ENCODE measurements at regions not wholly inside any gene's neighbourhood (a gene's known extent, or its start where the extent isn't known, plus 50 kb on each side); places are given as distances from the start of the nearest gene placed in this dataset.

DNA sequence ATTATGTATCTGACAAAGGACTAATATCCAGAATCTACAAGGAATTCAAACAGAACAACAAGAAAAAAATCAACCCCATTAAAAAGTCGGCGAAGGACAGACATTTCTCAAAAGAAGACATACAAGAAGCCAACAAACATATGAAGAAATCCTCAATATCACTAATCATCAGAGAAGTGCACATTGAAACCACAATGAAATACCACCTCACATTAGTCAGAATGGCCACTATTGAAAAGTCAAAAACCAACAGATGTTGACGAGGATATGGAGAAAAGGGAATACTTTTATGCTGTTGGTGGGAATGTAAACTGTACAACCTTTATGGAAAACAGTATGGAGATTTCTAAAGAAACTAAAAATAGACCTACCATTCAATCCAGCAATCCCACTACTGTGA lies 233.1 kb upstream of the PLSCR5 start:
- Histone ChIP-seq H3K36me3 (no peaks in the 10 kb centered on the region), H3K27me3 (no peaks in the 10 kb centered on the region), H3K4me3 (no peak overlapping the region), H3K9me3 (no peaks in the 10 kb centered on the region), H3K27ac (no peak overlapping the region), H3K4me1 (no peaks in the 10 kb centered on the region)
- 96% methylated on average over 3 of the region's 3 CpGs for WGBS
- no peak for DNase-seq (ENCODE audit: low spot score in 2 of 2)
- no peak for TF ChIP-seq POLR2AphosphoS5 (IDR thresholded peaks at IDR 0.05)
- TF ChIP-seq POLR2A (IDR thresholded peaks at IDR 0.05), result no peak
- TF ChIP-seq EP300 (IDR thresholded peaks at IDR 0.05), result no peak
- TF ChIP-seq, protein P1, sequence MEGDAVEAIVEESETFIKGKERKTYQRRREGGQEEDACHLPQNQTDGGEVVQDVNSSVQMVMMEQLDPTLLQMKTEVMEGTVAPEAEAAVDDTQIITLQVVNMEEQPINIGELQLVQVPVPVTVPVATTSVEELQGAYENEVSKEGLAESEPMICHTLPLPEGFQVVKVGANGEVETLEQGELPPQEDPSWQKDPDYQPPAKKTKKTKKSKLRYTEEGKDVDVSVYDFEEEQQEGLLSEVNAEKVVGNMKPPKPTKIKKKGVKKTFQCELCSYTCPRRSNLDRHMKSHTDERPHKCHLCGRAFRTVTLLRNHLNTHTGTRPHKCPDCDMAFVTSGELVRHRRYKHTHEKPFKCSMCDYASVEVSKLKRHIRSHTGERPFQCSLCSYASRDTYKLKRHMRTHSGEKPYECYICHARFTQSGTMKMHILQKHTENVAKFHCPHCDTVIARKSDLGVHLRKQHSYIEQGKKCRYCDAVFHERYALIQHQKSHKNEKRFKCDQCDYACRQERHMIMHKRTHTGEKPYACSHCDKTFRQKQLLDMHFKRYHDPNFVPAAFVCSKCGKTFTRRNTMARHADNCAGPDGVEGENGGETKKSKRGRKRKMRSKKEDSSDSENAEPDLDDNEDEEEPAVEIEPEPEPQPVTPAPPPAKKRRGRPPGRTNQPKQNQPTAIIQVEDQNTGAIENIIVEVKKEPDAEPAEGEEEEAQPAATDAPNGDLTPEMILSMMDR (IDR thresholded peaks at IDR 0.05), result no peak

DNA sequence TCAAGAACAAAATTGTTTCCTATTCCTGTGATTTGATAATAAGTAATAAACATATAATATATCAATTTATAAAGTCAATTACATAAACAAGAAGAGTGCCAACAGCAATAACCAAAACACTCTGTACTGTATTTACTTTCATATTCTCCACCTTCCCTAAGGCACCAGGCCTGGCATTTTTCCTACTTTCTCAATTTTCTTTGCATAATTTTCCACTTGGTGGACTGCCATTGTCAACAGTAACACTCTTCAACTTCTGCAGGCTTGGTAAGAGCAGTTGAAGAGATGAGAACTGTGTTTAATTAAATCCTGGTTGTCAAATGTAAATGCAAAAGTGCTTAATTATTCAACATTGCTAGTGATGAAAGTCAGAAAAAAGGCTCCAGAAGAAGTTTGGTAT lies 229.8 kb upstream of the PLSCR5 start:
- Histone ChIP-seq H3K4me3 (no peak overlapping the region), H3K27me3 (no peaks in the 10 kb centered on the region), H3K9me3 (no peaks in the 10 kb centered on the region), H3K4me1 (no peaks in the 10 kb centered on the region), H3K27ac (no peak overlapping the region), H3K36me3 (no peaks in the 10 kb centered on the region)
- TF ChIP-seq, protein P1 (IDR thresholded peaks at IDR 0.05), result no peak
- no peak for TF ChIP-seq POLR2AphosphoS5 (IDR thresholded peaks at IDR 0.05)
- TF ChIP-seq POLR2A (IDR thresholded peaks at IDR 0.05), result no peak
- TF ChIP-seq EP300 (IDR thresholded peaks at IDR 0.05), result no peak
- no peak for DNase-seq (ENCODE audit: low spot score in 2 of 2)

DNA sequence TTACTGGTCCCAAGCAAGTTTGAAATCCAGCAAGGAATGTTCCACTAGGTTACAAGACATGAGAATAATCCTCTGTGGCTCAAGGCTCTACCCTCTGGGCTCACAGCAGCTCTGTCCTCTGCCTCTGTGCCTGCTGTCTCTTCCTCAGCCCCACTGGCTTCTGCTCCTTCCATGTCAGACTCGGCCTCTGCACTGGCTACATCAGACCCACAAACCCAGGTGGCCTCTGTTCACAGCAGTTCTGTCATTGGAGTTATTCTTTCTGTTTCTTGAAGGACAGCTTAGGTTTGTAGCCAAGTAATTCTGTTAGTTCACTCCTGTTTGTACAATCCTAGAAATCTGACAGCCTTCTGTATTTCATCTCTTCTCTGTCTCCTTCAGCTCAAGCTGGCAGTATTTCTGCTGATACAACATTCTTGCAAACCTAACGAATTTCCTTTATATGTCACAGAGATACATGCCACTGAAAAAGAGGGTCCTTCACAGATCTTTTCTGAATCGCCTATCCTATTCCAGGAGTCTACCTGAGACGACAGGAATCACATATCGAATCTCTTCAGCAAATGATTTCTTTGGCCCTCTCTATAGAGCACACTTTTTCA lies 227.8 kb upstream of the PLSCR5 start:
- no peak for DNase-seq (ENCODE audit: low spot score in 2 of 2)

DNA sequence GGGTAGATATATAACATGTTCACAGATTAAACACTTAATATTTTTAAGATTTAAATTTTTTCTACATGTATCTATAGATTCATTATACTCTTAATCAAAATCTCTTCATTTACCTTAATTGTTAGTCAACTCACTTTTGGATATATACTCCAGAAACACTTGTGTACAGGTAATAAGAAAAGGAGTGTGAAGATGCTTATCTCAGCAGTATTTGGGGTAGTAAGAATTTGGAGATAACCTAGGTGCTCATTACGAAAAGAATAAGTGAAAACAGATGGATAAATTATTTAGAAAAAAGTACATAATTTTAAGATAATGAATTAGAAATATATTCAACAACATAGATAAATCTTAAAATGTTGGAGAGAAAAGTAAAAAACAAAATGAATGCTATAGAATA lies 226.5 kb upstream of the PLSCR5 start:
- Histone ChIP-seq H3K27ac (no peak overlapping the region), H3K4me1 (no peaks in the 10 kb centered on the region), H3K9me3 (no peaks in the 10 kb centered on the region), H3K4me3 (no peak overlapping the region), H3K27me3 (no peaks in the 10 kb centered on the region), H3K36me3 (no peaks in the 10 kb centered on the region)
- TF ChIP-seq POLR2A (IDR thresholded peaks at IDR 0.05), result no peak
- TF ChIP-seq, protein P1 (IDR thresholded peaks at IDR 0.05), result no peak
- TF ChIP-seq EP300 (IDR thresholded peaks at IDR 0.05), result no peak
- TF ChIP-seq POLR2AphosphoS5 (IDR thresholded peaks at IDR 0.05), result no peak
- no peak for DNase-seq (ENCODE audit: low spot score in 2 of 2)
- 75% methylated on average over 1 of the region's 1 CpG for WGBS

More for the DNA sequence above, 227.8 kb upstream of the PLSCR5 start:
- no peaks in the 10 kb centered on the region for H3K36me3 ChIP-seq
- no peak overlapping the region for H3K4me3 ChIP-seq
- TF ChIP-seq POLR2A (IDR thresholded peaks at IDR 0.05) (no peak), EP300 (IDR thresholded peaks at IDR 0.05) (no peak), POLR2AphosphoS5 (IDR thresholded peaks at IDR 0.05) (no peak)
- TF ChIP-seq, protein P1 (IDR thresholded peaks at IDR 0.05), result no peak
- H3K4me1 ChIP-seq, result no peaks in the 10 kb centered on the region
- H3K27me3 ChIP-seq, result no peaks in the 10 kb centered on the region
- WGBS, result 81% methylated on average over 5 of the region's 5 CpGs
- no peaks in the 10 kb centered on the region for H3K9me3 ChIP-seq
- H3K27ac ChIP-seq, result no peak overlapping the region

DNA sequence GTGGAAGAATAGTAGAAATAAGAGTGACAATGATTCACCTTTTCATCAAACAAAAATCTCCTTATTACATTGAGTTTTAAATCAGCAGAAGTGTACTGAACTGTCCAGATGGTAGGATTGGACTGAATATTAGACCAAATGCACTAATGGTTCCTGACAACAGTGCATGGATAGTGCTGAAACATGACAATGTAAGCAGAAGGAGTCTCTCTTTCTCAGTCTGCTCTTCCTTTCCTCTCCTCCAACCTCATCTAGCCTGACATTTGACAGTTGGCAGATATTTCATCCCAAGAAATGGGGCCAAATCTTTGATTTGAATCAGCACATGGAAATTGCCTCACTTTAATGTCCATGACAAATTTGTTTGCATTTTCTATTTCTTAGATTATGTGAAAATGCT lies 225.1 kb upstream of the PLSCR5 start:
- no peak for DNase-seq (ENCODE audit: low spot score in 2 of 2)
- Histone ChIP-seq H3K9me3 (no peaks in the 10 kb centered on the region), H3K4me3 (no peak overlapping the region)

DNA sequence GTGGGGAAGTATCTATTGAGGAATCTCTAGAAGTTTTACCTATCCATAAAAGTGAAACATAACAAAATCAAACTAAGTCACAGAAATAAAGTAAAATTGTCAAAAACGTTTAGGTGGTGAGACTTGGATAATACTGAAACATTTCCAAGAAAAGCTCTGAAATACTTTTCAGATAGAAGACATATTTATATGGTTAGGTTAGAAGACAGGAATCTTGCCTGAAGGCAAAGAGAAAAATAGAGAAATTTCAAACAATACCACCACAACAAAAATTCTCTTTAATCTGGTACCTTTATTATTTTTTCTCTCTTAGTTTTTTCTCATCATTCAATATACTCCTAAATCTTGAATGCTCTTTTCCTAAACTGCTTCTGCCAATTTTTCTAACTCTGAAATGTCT lies 222.7 kb upstream of the PLSCR5 start:
- no peaks in the 10 kb centered on the region for H3K27me3 ChIP-seq
- no peak for TF ChIP-seq EP300 (IDR thresholded peaks at IDR 0.05)
- TF ChIP-seq POLR2AphosphoS5 (IDR thresholded peaks at IDR 0.05), result no peak
- TF ChIP-seq, protein P1 (IDR thresholded peaks at IDR 0.05), result no peak
- no peak for TF ChIP-seq POLR2A (IDR thresholded peaks at IDR 0.05)
- no peaks in the 10 kb centered on the region for H3K9me3 ChIP-seq
- H3K4me1 ChIP-seq, result no peaks in the 10 kb centered on the region
- no peak overlapping the region for H3K4me3 ChIP-seq
- 13% methylated on average over 1 of the region's 1 CpG for WGBS
- H3K36me3 ChIP-seq, result no peaks in the 10 kb centered on the region
- no peak overlapping the region for H3K27ac ChIP-seq
- DNase-seq (ENCODE audit: low spot score in 2 of 2), result no peak

More for the DNA sequence above, 225.1 kb upstream of the PLSCR5 start:
- Histone ChIP-seq H3K36me3 (no peaks in the 10 kb centered on the region), H3K27ac (no peak overlapping the region), H3K27me3 (no peaks in the 10 kb centered on the region), H3K4me1 (no peaks in the 10 kb centered on the region)
- no peak for TF ChIP-seq POLR2AphosphoS5 (IDR thresholded peaks at IDR 0.05)

Measured in suprapubic skin (tissue), 4 donors.